ENCODE measurements at regions not wholly inside any gene's neighbourhood (a gene's known extent, or its start where the extent isn't known, plus 50 kb on each side); places are given as distances from the start of the nearest gene placed in this dataset.

- whole genome bisulfite sequencing (ENCODE audit: insufficient coverage, low coverage, low lambda C conversion rate, missing lambda C conversion rate), result 64% methylated on average over 5 of the region's 5 CpGs
- TF ChIP-seq CTCF (IDR thresholded peaks at IDR 0.05) (no peak), POLR2A (IDR thresholded peaks at IDR 0.05) (no peak)
Measured at GRCh38 chr5:4570047-4570995, 569.8 kb upstream of the ADAMTS16 start.

GRCh38 chr5:4571248-4571948, 568.7 kb upstream of the ADAMTS16 start:
- 58% methylated on average over 7 of the region's 7 CpGs for WGBS (ENCODE audit: insufficient coverage, low coverage, low lambda C conversion rate, missing lambda C conversion rate)
- no peak for TF ChIP-seq POLR2A (IDR thresholded peaks at IDR 0.05)
- TF ChIP-seq CTCF (IDR thresholded peaks at IDR 0.05), result no peak

More at GRCh38 chr5:4570047-4570995, 569.8 kb upstream of the ADAMTS16 start:
- DNase-seq (no peak), ATAC-seq (no peak)
- Histone ChIP-seq H3K4me3 (no peak overlapping the region), H3K27ac (no peak overlapping the region), H3K27me3 (no peaks in the 10 kb centered on the region), H3K9me3 (no peaks in the 10 kb centered on the region), H3K4me1 (no peaks in the 10 kb centered on the region), H3K36me3 (no peaks in the 10 kb centered on the region)
- intact Hi-C loops (cut with DNase I), result no loop called here

DNA sequence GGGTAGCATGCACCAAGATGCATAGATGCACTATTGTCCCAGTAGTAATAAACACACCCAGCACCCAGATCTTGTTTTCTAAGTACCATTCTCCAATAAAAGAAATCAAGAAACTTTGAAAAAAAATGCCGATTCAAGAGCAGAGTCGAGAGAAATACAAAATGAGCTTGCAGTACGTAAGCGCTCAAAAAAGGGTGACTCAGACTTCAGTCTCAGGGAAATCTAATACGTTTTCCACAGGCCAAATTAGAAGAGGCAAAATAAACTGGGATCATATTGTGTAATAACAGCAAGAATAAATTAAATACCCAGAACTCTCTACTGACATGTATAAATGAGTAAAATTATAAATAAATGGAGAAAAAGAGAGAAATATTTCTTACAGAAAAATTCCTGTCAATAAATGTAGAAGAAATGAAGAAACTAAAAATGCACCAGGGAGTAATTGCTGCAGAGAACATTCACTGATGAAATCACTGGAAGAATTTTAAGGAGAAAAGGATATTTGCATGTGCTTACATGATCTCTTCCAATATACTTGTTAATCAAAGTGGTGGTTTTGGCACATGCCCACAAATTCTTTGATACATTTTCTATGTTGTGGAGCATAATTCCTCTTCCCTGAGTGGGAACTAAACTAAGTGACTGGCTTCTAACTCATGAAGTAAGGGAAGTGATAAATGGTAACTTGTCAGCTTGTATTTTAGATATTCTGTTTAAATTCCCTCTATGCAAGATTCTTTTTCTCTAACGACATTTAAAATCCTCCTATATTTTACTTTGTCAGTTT, 567.6 kb upstream of the ADAMTS16 start:
- H3K36me3 ChIP-seq, result no peaks in the 10 kb centered on the region
- H3K4me3 ChIP-seq, result no peak overlapping the region
- H3K9me3 ChIP-seq, result no peaks in the 10 kb centered on the region
- intact Hi-C loops (cut with DNase I), result no loop called here
- no peaks in the 10 kb centered on the region for H3K4me1 ChIP-seq
- no peaks in the 10 kb centered on the region for H3K27me3 ChIP-seq
- DNase-seq (no peak), ATAC-seq (no peak)
- 71% methylated on average over 6 of the region's 6 CpGs for WGBS (ENCODE audit: insufficient coverage, low coverage, low lambda C conversion rate, missing lambda C conversion rate)
- H3K27ac ChIP-seq, result no peak overlapping the region
- TF ChIP-seq CTCF (IDR thresholded peaks at IDR 0.05) (no peak), POLR2A (IDR thresholded peaks at IDR 0.05) (no peak)

More at GRCh38 chr5:4571248-4571948, 568.7 kb upstream of the ADAMTS16 start:
- ATAC-seq (no peak), DNase-seq (no peak)
- intact Hi-C loops (cut with DNase I), result no loop called here
- no peaks in the 10 kb centered on the region for H3K9me3 ChIP-seq
- no peaks in the 10 kb centered on the region for H3K36me3 ChIP-seq
- H3K4me1 ChIP-seq, result no peaks in the 10 kb centered on the region
- no peak overlapping the region for H3K4me3 ChIP-seq
- H3K27ac ChIP-seq, result no peak overlapping the region
- no peaks in the 10 kb centered on the region for H3K27me3 ChIP-seq

GRCh38 chr5:4575608-4576007, 564.5 kb upstream of the ADAMTS16 start:
- Histone ChIP-seq H3K4me3 (no peak overlapping the region), H3K4me1 (no peaks in the 10 kb centered on the region), H3K9me3 (no peaks in the 10 kb centered on the region), H3K27me3 (no peaks in the 10 kb centered on the region), H3K27ac (no peak overlapping the region), H3K36me3 (no peaks in the 10 kb centered on the region)
- 41% methylated on average over 4 of the region's 4 CpGs for WGBS (ENCODE audit: insufficient coverage, low coverage, low lambda C conversion rate, missing lambda C conversion rate)
- no peak for TF ChIP-seq CTCF (IDR thresholded peaks at IDR 0.05)
- TF ChIP-seq POLR2A (IDR thresholded peaks at IDR 0.05), result no peak
- ATAC-seq (no peak), DNase-seq (no peak)
- intact Hi-C loops (cut with DNase I), result no loop called here
